PC-3 (cell line): ENCODE measurements at regions not wholly inside any gene's neighbourhood (a gene's known extent, or its start where the extent isn't known, plus 50 kb on each side); places are given as distances from the start of the nearest gene placed in this dataset.

ENCODE experiments used
- ATAC-seq: fragments of 200-7000 bp; cut with Tn5 transposase; 2 replicates; pipeline ENCODE4 v1.9.1; 2020; ENCODE audit warnings: mild to moderate bottlenecking, moderate library complexity
- BruUV-seq: library from RNA; stranded (reverse); fragments of 400-500 nt; replicated peaks from 2 replicates; lab custom pipeline; 2021; lab: Mats Ljungman, UMichigan
- CTCF ChIA-PET: fragments of 300-600 bp; sonication (Branson Sonifier 250); formaldehyde crosslinking; loops from one replicate; lab custom pipeline; 2022; ENCODE audit warnings: antibody characterized with exemption; lab: Charles Lee
- POLR2A ChIA-PET: fragments of 300-600 bp; sonication (Branson Sonifier 250); formaldehyde crosslinking; loops from one replicate; lab custom pipeline; 2022; ENCODE audit warnings: antibody characterized with exemption; ENCODE audit not compliant: unreplicated experiment; lab: Charles Lee
- DNase-seq: peaks from one replicate; pipeline ENCODE4 v3.0.0-alpha.2; 2015
- H2AFZ ChIP-seq: fragments of 300-600 bp; sonication (generic); 2 replicates; pipeline ENCODE4 v1.6.0; 2016; ENCODE audit warnings: antibody characterized with exemption, low read length
- H3F3A ChIP-seq: fragments of 300-600 bp; sonication (generic); one replicate; pipeline ENCODE4 v1.6.0; 2017; ENCODE audit warnings: antibody characterized with exemption, low read length, control low read depth, mild to moderate bottlenecking; ENCODE audit not compliant: unreplicated experiment
- H3K27ac ChIP-seq: fragments of 300-600 bp; sonication (generic); 2 replicates; pipeline ENCODE4 v1.5.1; 2016; ENCODE audit warnings: mild to moderate bottlenecking, low read length
- H3K27me3 ChIP-seq: fragments of 300-600 bp; sonication (generic); 2 replicates; pipeline ENCODE4 v1.6.1; 2016; ENCODE audit warnings: low read length, mixed read lengths
- H3K36me3 ChIP-seq: fragments of 300-600 bp; sonication (generic); 2 replicates; pipeline ENCODE4 v1.6.1; 2016; ENCODE audit warnings: low read depth, mixed run types, low read length, mixed read lengths
- H3K4me1 ChIP-seq: fragments of 300-600 bp; sonication (generic); 2 replicates; pipeline ENCODE4 v1.5.1; 2016; ENCODE audit warnings: low read length; ENCODE audit not compliant: insufficient read depth
- H3K4me2 ChIP-seq: fragments of 300-600 bp; sonication (generic); 2 replicates; pipeline ENCODE4 v1.6.0; 2016; ENCODE audit warnings: low read length
- H3K4me3 ChIP-seq: fragments of 300-600 bp; sonication (generic); 2 replicates; pipeline ENCODE4 v1.5.1; 2016; ENCODE audit warnings: mild to moderate bottlenecking, low read length, mixed read lengths
- H3K79me2 ChIP-seq: fragments of 300-600 bp; sonication (generic); 2 replicates; pipeline ENCODE4 v1.6.1; 2017; ENCODE audit warnings: low read length, mixed read lengths
- H3K9ac ChIP-seq: fragments of 300-600 bp; sonication (generic); 2 replicates; pipeline ENCODE4 v1.6.0; 2016; ENCODE audit warnings: mild to moderate bottlenecking, low read length
- H3K9me2 ChIP-seq: fragments of 300-600 bp; sonication (generic); replicated peaks from 2 replicates; pipeline ENCODE4 v1.6.1; 2016; ENCODE audit warnings: mixed run types, low read length, mixed read lengths
- H3K9me3 ChIP-seq: fragments of 300-600 bp; sonication (generic); 2 replicates; pipeline ENCODE4 v1.6.1; 2016; ENCODE audit warnings: low read length, mixed read lengths
- H4K20me1 ChIP-seq: fragments of 300-600 bp; sonication (generic); 2 replicates; pipeline ENCODE4 v1.6.1; 2016; ENCODE audit warnings: low read length, mixed read lengths
- EZH2 ChIP-seq: fragments of 300-600 bp; sonication (generic); IDR thresholded peaks from one replicate; pipeline ENCODE4 v1.6.1; 2017; ENCODE audit warnings: antibody characterized with exemption, mild to moderate bottlenecking, low read length; ENCODE audit not compliant: unreplicated experiment
- EZH2phosphoT487 ChIP-seq: fragments of 300-600 bp; sonication (generic); IDR thresholded peaks from 2 replicates; pipeline ENCODE4 v1.6.1; 2018; ENCODE audit warnings: mild to moderate bottlenecking, antibody characterized with exemption, low read length, borderline replicate concordance
- intact Hi-C: fragments of 100-400 bp; cut with micrococcal nuclease; formaldehyde crosslinking; loops from 2 replicates; pipeline ENCODE4 v1.9.0; 2023
- TF ChIP-seq, protein P1 (sequence below): fragments of 300-600 bp; sonication (generic); conservative IDR thresholded peaks from 2 replicates; pipeline ENCODE4 v1.5.1; 2017; ENCODE audit warnings: antibody characterized with exemption, low read depth, mild to moderate bottlenecking, low read length

DNA sequence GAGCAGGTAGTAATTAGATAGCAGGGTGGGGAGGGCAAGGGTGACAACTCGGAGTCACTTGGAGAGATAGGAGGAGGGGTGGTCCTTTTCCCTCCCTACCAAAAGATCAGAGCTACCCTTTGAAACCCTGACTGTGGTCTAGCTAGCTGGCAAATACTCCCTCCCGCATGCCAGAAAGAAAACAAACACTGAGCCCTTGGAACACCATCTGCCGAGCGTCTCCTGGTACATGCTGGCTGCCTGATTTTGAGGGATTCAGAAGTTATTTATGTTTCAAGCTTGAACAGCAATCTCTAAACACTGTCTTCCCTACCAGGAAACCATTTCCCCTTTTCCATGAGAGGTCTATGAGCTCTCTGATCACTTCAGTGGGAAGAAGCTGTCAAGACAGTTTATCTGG is 291.6 kb upstream of the CFAP20DC start:
- Histone ChIP-seq H3K4me3 (no peak overlapping the region), H3K9ac (no peak overlapping the region), H3K36me3 (no peaks in the 10 kb centered on the region), H3K27me3 (no peaks in the 10 kb centered on the region), H3K9me2 (no peaks in the 10 kb centered on the region), H3K79me2 (no peaks in the 10 kb centered on the region), H3K27ac (no peak overlapping the region), H3K4me1 (no peaks in the 10 kb centered on the region), H4K20me1 (no peaks in the 10 kb centered on the region), H3K4me2 (no peak overlapping the region), H2AFZ (no peak overlapping the region), H3F3A (no peaks in the 10 kb centered on the region), H3K9me3 (no peaks in the 10 kb centered on the region)
- intact Hi-C loops: no loop called here
- no TSS peak for BruUV-seq
- no peak for ATAC-seq
- no peak for TF ChIP-seq EZH2
- no peak for TF ChIP-seq EZH2phosphoT487
- TF ChIP-seq, protein P1, sequence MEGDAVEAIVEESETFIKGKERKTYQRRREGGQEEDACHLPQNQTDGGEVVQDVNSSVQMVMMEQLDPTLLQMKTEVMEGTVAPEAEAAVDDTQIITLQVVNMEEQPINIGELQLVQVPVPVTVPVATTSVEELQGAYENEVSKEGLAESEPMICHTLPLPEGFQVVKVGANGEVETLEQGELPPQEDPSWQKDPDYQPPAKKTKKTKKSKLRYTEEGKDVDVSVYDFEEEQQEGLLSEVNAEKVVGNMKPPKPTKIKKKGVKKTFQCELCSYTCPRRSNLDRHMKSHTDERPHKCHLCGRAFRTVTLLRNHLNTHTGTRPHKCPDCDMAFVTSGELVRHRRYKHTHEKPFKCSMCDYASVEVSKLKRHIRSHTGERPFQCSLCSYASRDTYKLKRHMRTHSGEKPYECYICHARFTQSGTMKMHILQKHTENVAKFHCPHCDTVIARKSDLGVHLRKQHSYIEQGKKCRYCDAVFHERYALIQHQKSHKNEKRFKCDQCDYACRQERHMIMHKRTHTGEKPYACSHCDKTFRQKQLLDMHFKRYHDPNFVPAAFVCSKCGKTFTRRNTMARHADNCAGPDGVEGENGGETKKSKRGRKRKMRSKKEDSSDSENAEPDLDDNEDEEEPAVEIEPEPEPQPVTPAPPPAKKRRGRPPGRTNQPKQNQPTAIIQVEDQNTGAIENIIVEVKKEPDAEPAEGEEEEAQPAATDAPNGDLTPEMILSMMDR: no peak
- DNase-seq: no peak
- CTCF ChIA-PET: no interaction called here
- POLR2A ChIA-PET: no interaction called here

DNA sequence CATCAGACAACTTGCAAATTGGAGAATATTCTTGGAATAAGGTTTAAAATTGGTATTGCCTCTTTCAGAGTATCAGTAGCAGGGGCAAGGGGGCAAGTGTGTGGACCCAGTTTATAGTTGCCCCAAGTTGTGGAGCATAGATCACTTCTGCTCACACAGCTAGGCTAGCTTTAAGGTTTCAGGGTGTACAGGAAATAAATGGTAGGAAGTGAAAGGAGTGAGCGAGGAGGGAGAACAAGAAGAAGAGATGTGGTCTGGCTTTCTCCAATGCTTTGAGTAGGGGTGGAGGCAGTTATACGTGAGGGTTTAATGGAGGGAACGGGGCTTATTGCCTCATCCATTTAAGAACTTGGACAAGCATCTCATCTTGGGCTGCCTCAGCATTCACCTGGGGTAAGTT is 290.0 kb upstream of the CFAP20DC start:
- no TSS peak for BruUV-seq
- TF ChIP-seq, protein P1: no peak
- no peak for TF ChIP-seq EZH2
- TF ChIP-seq EZH2phosphoT487: no peak
- DNase-seq: no peak

DNA sequence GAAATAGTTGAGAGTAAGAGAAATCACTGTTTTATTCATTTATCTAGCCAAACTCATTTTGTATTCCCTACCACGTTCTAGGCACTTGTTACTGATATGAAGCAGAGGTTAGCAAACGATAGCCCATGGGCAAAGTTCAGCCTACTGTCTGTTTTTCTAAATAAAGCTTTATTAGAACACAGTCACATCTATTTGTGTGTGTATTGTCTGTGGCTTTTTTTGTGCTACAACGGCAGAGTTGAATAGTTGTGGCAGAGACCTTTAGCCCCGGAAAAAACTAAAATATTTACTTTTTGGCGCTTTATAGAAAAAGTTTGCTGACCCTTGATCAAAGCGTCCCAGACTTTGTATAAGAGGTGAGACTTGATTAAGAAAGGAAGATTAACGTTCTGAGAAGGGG is 289.1 kb upstream of the CFAP20DC start:
- Histone ChIP-seq H3K36me3 (no peaks in the 10 kb centered on the region), H3K9me3 (no peaks in the 10 kb centered on the region), H3K79me2 (no peaks in the 10 kb centered on the region), H3K27ac (no peak overlapping the region), H3K4me2 (no peak overlapping the region), H4K20me1 (no peaks in the 10 kb centered on the region), H3K4me3 (no peak overlapping the region), H3K9ac (no peak overlapping the region), H3K4me1 (no peaks in the 10 kb centered on the region), H3K27me3 (no peaks in the 10 kb centered on the region), H3K9me2 (no peaks in the 10 kb centered on the region), H3F3A (no peaks in the 10 kb centered on the region), H2AFZ (no peak overlapping the region)
- ATAC-seq: no peak
- DNase-seq: no peak
- CTCF ChIA-PET: no interaction called here
- POLR2A ChIA-PET: no interaction called here
- no TSS peak for BruUV-seq
- TF ChIP-seq EZH2 (no peak), EZH2phosphoT487 (no peak)
- TF ChIP-seq, protein P1: no peak
- intact Hi-C loops: no loop called here

More for the DNA sequence above, 290.0 kb upstream of the CFAP20DC start:
- no peaks in the 10 kb centered on the region for H3K79me2 ChIP-seq
- no peaks in the 10 kb centered on the region for H4K20me1 ChIP-seq
- no peak overlapping the region for H3K9ac ChIP-seq
- no peaks in the 10 kb centered on the region for H3K4me1 ChIP-seq
- H3K4me3 ChIP-seq: no peak overlapping the region
- intact Hi-C loops: no loop called here
- no peak for ATAC-seq
- H3K4me2 ChIP-seq: no peak overlapping the region
- no peaks in the 10 kb centered on the region for H3K27me3 ChIP-seq
- no peak overlapping the region for H3K27ac ChIP-seq
- no peaks in the 10 kb centered on the region for H3K9me2 ChIP-seq
- H3K9me3 ChIP-seq: no peaks in the 10 kb centered on the region
- H2AFZ ChIP-seq: no peak overlapping the region
- POLR2A ChIA-PET: no interaction called here
- no peaks in the 10 kb centered on the region for H3F3A ChIP-seq
- CTCF ChIA-PET: no interaction called here
- H3K36me3 ChIP-seq: no peaks in the 10 kb centered on the region
